SK-N-SH (cell line): ENCODE measurements at regions not wholly inside any gene's neighbourhood (a gene's known extent, or its start where the extent isn't known, plus 50 kb on each side); places are given as distances from the start of the nearest gene placed in this dataset.

Experiments used
- CTCF ChIA-PET: fragments of 300-600, 350-600 bp; formaldehyde crosslinking; extraction: SDS; loops from one replicate; lab custom pipeline; 2021; lab: Yijun Ruan, JAX
- POLR2A ChIA-PET: fragments of 350-600 bp; sonication (Branson Sonifier 250); formaldehyde crosslinking; extraction: SDS; loops from one replicate; lab custom pipeline; 2020; ENCODE audit warnings: antibody characterized with exemption, inconsistent platforms; lab: Yijun Ruan, JAX
- DNase-seq: peaks from one replicate; pipeline ENCODE4 v3.0.0; 2012
- H2AFZ ChIP-seq: fragments of 200-600 bp; sonication (generic); 2 replicates; pipeline ENCODE4 v1.8.1; 2016; ENCODE audit warnings: antibody characterized with exemption, mild to moderate bottlenecking, low read depth
- H3F3A ChIP-seq: fragments of 200-600 bp; sonication (generic); replicated peaks from 2 replicates; pipeline ENCODE3; 2016; ENCODE audit warnings: antibody characterized with exemption, mild to moderate bottlenecking; ENCODE audit not compliant: insufficient read depth
- H3K27ac ChIP-seq, 2 experiments: fragments of 200-500 bp in 1 of 2; fragments of 200-600 bp in 1 of 2; sonication (Bioruptor generic) in 1 of 2; sonication (generic), shearing (Covaris generic) in 1 of 2; 2 replicates each; pipeline versions ENCODE4 v1.5.1 to v1.6.1; 2014 to 2016; ENCODE audit warnings: low read depth in 2 of 2, inconsistent platforms in 1 of 2, low read length in 1 of 2, mild to moderate bottlenecking in 1 of 2, mixed read lengths in 1 of 2
- H3K27me3 ChIP-seq: fragments of 200-600 bp; sonication (generic), shearing (Covaris generic); 2 replicates; pipeline ENCODE4 v1.6.1; 2016; ENCODE audit warnings: mixed run types; ENCODE audit not compliant: insufficient read depth
- H3K36me3 ChIP-seq, 2 experiments: fragments of 200-500 bp in 1 of 2; fragments of 200-600 bp in 1 of 2; sonication (Bioruptor generic) in 1 of 2; sonication (generic) in 1 of 2; replicated peaks in 1 of 2; 2 replicates each; pipeline versions ENCODE3 to v1.5.1; 2014 to 2016; ENCODE audit warnings: low read length in 1 of 2, mild to moderate bottlenecking in 1 of 2; ENCODE audit not compliant: insufficient read depth in 2 of 2, control insufficient read depth in 1 of 2
- H3K4me1 ChIP-seq, 2 experiments: fragments of 200-500 bp in 1 of 2; fragments of 200-600 bp in 1 of 2; sonication (Bioruptor generic) in 1 of 2; sonication (generic), shearing (Covaris generic) in 1 of 2; 2 replicates each; pipeline versions ENCODE4 v1.5.1 to v1.6.1; 2014 to 2016; ENCODE audit warnings: low read depth in 1 of 2, low read length in 1 of 2, mixed run types in 1 of 2; ENCODE audit not compliant: insufficient read depth in 2 of 2, control insufficient read depth in 1 of 2
- H3K4me2 ChIP-seq: fragments of 200-600 bp; sonication (generic), shearing (Covaris generic); 2 replicates; pipeline ENCODE4 v1.6.1; 2017; ENCODE audit warnings: mixed run types
- H3K4me3 ChIP-seq, 2 experiments: fragments of 200-500 bp in 1 of 2; fragments of 200-600 bp in 1 of 2; sonication (Bioruptor generic) in 1 of 2; sonication (generic), shearing (Covaris generic) in 1 of 2; 2 replicates each; pipeline versions ENCODE4 v1.5.1 to v1.8.1; 2014 to 2016; ENCODE audit warnings: low read depth in 2 of 2, inconsistent platforms in 1 of 2, low read length in 1 of 2, mild to moderate bottlenecking in 1 of 2, mixed read lengths in 1 of 2, moderate library complexity in 1 of 2
- H3K79me2 ChIP-seq: fragments of 200-600 bp; sonication (generic); 2 replicates; pipeline ENCODE4 v1.8.1; 2017; ENCODE audit warnings: mild to moderate bottlenecking; ENCODE audit not compliant: insufficient read depth
- H3K9ac ChIP-seq: fragments of 200-600 bp; sonication (generic); 2 replicates; pipeline ENCODE4 v1.6.1; 2017; ENCODE audit warnings: mixed run types
- H3K9me2 ChIP-seq: fragments of 200-600 bp; sonication (generic); 2 replicates; pipeline ENCODE4 v1.6.1; 2017; ENCODE audit warnings: mixed run types
- H3K9me3 ChIP-seq: fragments of 200-600 bp; sonication (generic); 2 replicates; pipeline ENCODE4 v1.6.1; 2017; ENCODE audit warnings: mixed run types, mild to moderate bottlenecking, moderate library complexity
- H4K20me1 ChIP-seq: fragments of 200-600 bp; sonication (generic); 2 replicates; pipeline ENCODE4 v1.6.1; 2017; ENCODE audit warnings: mild to moderate bottlenecking, mixed run types; ENCODE audit not compliant: insufficient read depth
- ELF1 ChIP-seq: IDR thresholded peaks from 2 replicates; pipeline ENCODE4 v1.4.0; 2012
- EP300 ChIP-seq, 2 experiments: IDR thresholded peaks; 2 replicates each; pipeline versions ENCODE4 v1.4.0 to v1.6.1; 2012; ENCODE audit warnings: borderline replicate concordance in 1 of 2, low read depth in 1 of 2, low read length in 1 of 2
- FOSL2 ChIP-seq: IDR thresholded peaks from 2 replicates; pipeline ENCODE4 v1.4.0; 2012; ENCODE audit warnings: low read depth, mild to moderate bottlenecking, moderate library complexity, borderline replicate concordance
- FOXJ3 ChIP-seq: sonication (generic); formaldehyde crosslinking; IDR thresholded peaks from 2 replicates; pipeline ENCODE4 v1.5.1; 2020; ENCODE audit warnings: mild to moderate bottlenecking, missing genetic modification reagents
- FOXM1 ChIP-seq: IDR thresholded peaks from 2 replicates; pipeline ENCODE4 v1.4.0; 2012; ENCODE audit warnings: low read depth, mild to moderate bottlenecking
- GATA2 ChIP-seq: sonication (generic); formaldehyde crosslinking; IDR thresholded peaks from 2 replicates; pipeline ENCODE4 v1.5.0; 2020; ENCODE audit warnings: mild to moderate bottlenecking, missing genetic modification reagents
- NRF1 ChIP-seq: IDR thresholded peaks from 2 replicates; pipeline ENCODE4 v1.6.1; 2012; ENCODE audit warnings: low read depth, mild to moderate bottlenecking, low read length
- PBX3 ChIP-seq: IDR thresholded peaks from 2 replicates; pipeline ENCODE4; 2012
- RAD21 ChIP-seq: IDR thresholded peaks from 2 replicates; pipeline ENCODE4 v1.6.1; 2012; ENCODE audit warnings: mild to moderate bottlenecking, low read length
- RCOR1 ChIP-seq: fragments of 150-350 bp; IDR thresholded peaks from 2 replicates; pipeline ENCODE4 v1.6.1; 2017; ENCODE audit warnings: antibody characterized with exemption, low read length
- RFX5 ChIP-seq: IDR thresholded peaks from 2 replicates; pipeline ENCODE4 v1.6.1; 2012; ENCODE audit warnings: mild to moderate bottlenecking, improper control_type of control experiment, low read length
- SIN3A ChIP-seq: IDR thresholded peaks from 2 replicates; pipeline ENCODE4 v1.6.1; 2012; ENCODE audit warnings: low read depth, mild to moderate bottlenecking, low read length, moderate library complexity, borderline replicate concordance
- SMC3 ChIP-seq: IDR thresholded peaks from 2 replicates; pipeline ENCODE4 v1.6.1; 2012; ENCODE audit warnings: low read depth, low read length, improper control_type of control experiment
- TCF12 ChIP-seq: IDR thresholded peaks from 2 replicates; pipeline ENCODE4 v1.4.0; 2012
- YY1 ChIP-seq: IDR thresholded peaks from 2 replicates; pipeline ENCODE4 v1.4.0; 2012; ENCODE audit warnings: low read depth, mild to moderate bottlenecking
- WGBS: methylation state at CpG from one replicate; pipeline ENCODE4 v1.1.6; 2017; ENCODE audit warnings: low lambda C conversion rate; 5-methylcytosine and 5-hydroxymethylcytosine counted together
- TF ChIP-seq, protein P1 (sequence below): fragments of 150-350 bp; IDR thresholded peaks from 2 replicates; pipeline ENCODE4 v1.6.1; 2017; ENCODE audit warnings: antibody characterized with exemption, low read length, low read depth, borderline replicate concordance
- TF ChIP-seq, protein P2 (sequence below): fragments of 200-600 bp; sonication (generic); IDR thresholded peaks from 2 replicates; pipeline ENCODE4 v1.6.1; 2017; ENCODE audit warnings: antibody characterized with exemption, mild to moderate bottlenecking, moderate library complexity
- TF ChIP-seq, protein P3 (sequence below): IDR thresholded peaks from 2 replicates; pipeline ENCODE4 v1.4.0; 2012; ENCODE audit warnings: low read depth, borderline replicate concordance

DNA sequence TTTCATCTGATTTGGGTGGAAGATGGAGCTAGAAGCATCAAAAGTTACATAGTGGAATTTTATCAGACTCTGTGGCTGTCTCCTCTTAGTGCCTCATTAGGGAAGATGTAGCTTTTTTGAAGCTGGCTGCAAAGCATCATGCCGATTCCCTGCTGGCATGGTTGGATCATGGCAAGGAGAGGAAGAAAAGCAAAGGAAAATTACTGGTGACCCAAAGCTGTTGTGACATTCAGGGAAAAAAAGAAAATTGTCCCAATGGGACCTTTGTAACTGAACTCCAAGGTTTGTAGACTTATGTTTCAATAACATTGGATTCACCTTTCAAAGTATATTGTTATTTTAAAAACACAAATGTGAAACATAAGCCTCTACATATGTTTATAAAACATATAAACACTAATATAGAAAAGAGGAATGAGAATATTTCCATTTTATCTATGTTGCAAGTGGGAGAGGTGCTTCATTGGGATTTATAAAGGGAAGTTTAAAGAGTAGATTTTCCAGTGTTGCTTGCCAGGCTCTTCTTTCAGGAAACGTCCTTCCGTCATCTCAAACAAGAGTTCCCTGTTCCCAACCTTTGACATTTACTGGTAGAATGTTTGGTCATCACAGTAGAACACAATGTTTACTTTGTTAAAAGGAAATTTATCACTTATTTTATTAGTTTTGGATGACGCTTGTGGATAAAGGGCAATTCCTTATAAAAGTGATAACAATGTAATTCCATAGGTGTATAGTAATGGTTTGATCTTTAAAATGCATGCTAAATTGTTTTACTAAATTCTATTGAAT is 190.1 kb upstream of the GPRIN3 start:
- H3K27ac ChIP-seq = no peak overlapping the region
- no peaks in the 10 kb centered on the region for H3F3A ChIP-seq
- no peaks in the 10 kb centered on the region for H3K4me1 ChIP-seq
- no peak overlapping the region for H3K4me3 ChIP-seq
- no peaks in the 10 kb centered on the region for H3K9me2 ChIP-seq
- H3K4me2 ChIP-seq = no peak overlapping the region
- POLR2A ChIA-PET = no interaction called here
- H3K9me3 ChIP-seq = no peaks in the 10 kb centered on the region
- 58% methylated on average over 4 of the region's 4 CpGs for WGBS
- TF ChIP-seq RAD21 = no peak
- no peak for TF ChIP-seq FOXJ3 (CRISPR knock-in tag)
- TF ChIP-seq SIN3A = no peak
- no peak for TF ChIP-seq RCOR1
- TF ChIP-seq, protein P1, sequence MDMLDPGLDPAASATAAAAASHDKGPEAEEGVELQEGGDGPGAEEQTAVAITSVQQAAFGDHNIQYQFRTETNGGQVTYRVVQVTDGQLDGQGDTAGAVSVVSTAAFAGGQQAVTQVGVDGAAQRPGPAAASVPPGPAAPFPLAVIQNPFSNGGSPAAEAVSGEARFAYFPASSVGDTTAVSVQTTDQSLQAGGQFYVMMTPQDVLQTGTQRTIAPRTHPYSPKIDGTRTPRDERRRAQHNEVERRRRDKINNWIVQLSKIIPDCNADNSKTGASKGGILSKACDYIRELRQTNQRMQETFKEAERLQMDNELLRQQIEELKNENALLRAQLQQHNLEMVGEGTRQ = no peak
- no peak for TF ChIP-seq TCF12
- TF ChIP-seq NRF1 = no peak
- TF ChIP-seq RFX5 = no peak
- no peak for TF ChIP-seq EP300 (IDR thresholded peaks at IDR 0.05; ENCODE audit: borderline replicate concordance in 1 of 2, low read depth in 1 of 2, low read length in 1 of 2)
- no peak for TF ChIP-seq GATA2 (CRISPR knock-in tag)
- no peak for TF ChIP-seq FOSL2
- TF ChIP-seq, protein P2, sequence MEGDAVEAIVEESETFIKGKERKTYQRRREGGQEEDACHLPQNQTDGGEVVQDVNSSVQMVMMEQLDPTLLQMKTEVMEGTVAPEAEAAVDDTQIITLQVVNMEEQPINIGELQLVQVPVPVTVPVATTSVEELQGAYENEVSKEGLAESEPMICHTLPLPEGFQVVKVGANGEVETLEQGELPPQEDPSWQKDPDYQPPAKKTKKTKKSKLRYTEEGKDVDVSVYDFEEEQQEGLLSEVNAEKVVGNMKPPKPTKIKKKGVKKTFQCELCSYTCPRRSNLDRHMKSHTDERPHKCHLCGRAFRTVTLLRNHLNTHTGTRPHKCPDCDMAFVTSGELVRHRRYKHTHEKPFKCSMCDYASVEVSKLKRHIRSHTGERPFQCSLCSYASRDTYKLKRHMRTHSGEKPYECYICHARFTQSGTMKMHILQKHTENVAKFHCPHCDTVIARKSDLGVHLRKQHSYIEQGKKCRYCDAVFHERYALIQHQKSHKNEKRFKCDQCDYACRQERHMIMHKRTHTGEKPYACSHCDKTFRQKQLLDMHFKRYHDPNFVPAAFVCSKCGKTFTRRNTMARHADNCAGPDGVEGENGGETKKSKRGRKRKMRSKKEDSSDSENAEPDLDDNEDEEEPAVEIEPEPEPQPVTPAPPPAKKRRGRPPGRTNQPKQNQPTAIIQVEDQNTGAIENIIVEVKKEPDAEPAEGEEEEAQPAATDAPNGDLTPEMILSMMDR = no peak
- TF ChIP-seq, all 33 proteins: peak for 0
- Histone ChIP-seq H3K36me3 (no peaks in the 10 kb centered on the region), H3K79me2 (no peaks in the 10 kb centered on the region), H4K20me1 (no peaks in the 10 kb centered on the region), H3K9ac (no peak overlapping the region), H2AFZ (no peak overlapping the region), H3K27me3 (no peaks in the 10 kb centered on the region)
- CTCF ChIA-PET = interaction anchor here (1.6 kb wide), 1 partner anchor 12 kb away, joined by 4 read pairs; no protein-coding TSS in a partner anchor
- no peak for DNase-seq

- H3K4me2 ChIP-seq = no peak overlapping the region
- WGBS = 8% methylated on average over 1 of the region's 1 CpG
- no peaks in the 10 kb centered on the region for H3K9me2 ChIP-seq
- no peaks in the 10 kb centered on the region for H3K9me3 ChIP-seq
- no peaks in the 10 kb centered on the region for H3K27me3 ChIP-seq
- H2AFZ ChIP-seq = no peak overlapping the region
- ChIA-PET CTCF (interaction anchor here (1.6 kb wide), 1 partner anchor 11 kb away, joined by 4 read pairs; no protein-coding TSS in a partner anchor), POLR2A (no interaction called here)
- no peak for TF ChIP-seq YY1
- TF ChIP-seq, protein P3, sequence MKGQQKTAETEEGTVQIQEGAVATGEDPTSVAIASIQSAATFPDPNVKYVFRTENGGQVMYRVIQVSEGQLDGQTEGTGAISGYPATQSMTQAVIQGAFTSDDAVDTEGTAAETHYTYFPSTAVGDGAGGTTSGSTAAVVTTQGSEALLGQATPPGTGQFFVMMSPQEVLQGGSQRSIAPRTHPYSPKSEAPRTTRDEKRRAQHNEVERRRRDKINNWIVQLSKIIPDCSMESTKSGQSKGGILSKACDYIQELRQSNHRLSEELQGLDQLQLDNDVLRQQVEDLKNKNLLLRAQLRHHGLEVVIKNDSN = no peak
- TF ChIP-seq SMC3 = no peak
- TF ChIP-seq RFX5 = no peak
- no peak for TF ChIP-seq PBX3
- TF ChIP-seq FOSL2 = no peak
- no peak for TF ChIP-seq ELF1
- no peak for TF ChIP-seq FOXM1
- no peak for TF ChIP-seq TCF12
- no peaks in the 10 kb centered on the region for H3K4me1 ChIP-seq
- no peak overlapping the region for H3K9ac ChIP-seq
- no peaks in the 10 kb centered on the region for H3F3A ChIP-seq
- H3K79me2 ChIP-seq = no peaks in the 10 kb centered on the region
- no peak overlapping the region for H3K27ac ChIP-seq
- no peaks in the 10 kb centered on the region for H3K36me3 ChIP-seq
- no peaks in the 10 kb centered on the region for H4K20me1 ChIP-seq
- DNase-seq = no peak
- H3K4me3 ChIP-seq = no peak overlapping the region
Measured at GRCh38 chr4:89496851-89497250, 189.3 kb upstream of the GPRIN3 start.
